ENCODE measurements at regions not wholly inside any gene's neighbourhood (a gene's known extent, or its start where the extent isn't known, plus 50 kb on each side); places are given as distances from the start of the nearest gene placed in this dataset.

- TF ChIP-seq CTCF (conservative IDR thresholded peaks at IDR 0.05 in 1 of 2, IDR thresholded peaks at IDR 0.05 in 1 of 2; ENCODE audit: low read depth in 1 of 2, low read length in 2 of 2) (no peak), EZH2 (IDR thresholded peaks at IDR 0.05; ENCODE audit: low read length, missing control alignments) (no peak)
Measured at GRCh38 chr1:87715471-87715870, 386.8 kb downstream of the LMO4 start.

Data from fibroblast of lung (primary cell).